Transverse colon (tissue), 4 donors: ENCODE measurements at regions not wholly inside any gene's neighbourhood (a gene's known extent, or its start where the extent isn't known, plus 50 kb on each side); places are given as distances from the start of the nearest gene placed in this dataset.
"Not testable (repeated sequence)": the region's sequence is repeated elsewhere in the genome, so short reads cannot be mapped to it uniquely, and the experiment has no call there.

Experiments
- DNase-seq: peaks from one replicate; pipeline ENCODE4 v3.0.0-alpha.2; 2019
- H3K27ac ChIP-seq, 4 donors: fragments of 200-600 bp; sonication (generic); 2 replicates each; pipeline ENCODE4 v1.5.1; 2016 to 2018; ENCODE audit warnings: inconsistent platforms in 4 of 4
- H3K27me3 ChIP-seq: fragments of 200-600 bp; sonication (generic); 2 replicates; pipeline ENCODE4 v1.5.1; 2017; ENCODE audit warnings: inconsistent platforms
- H3K36me3 ChIP-seq, 4 donors: fragments of 200-600 bp; sonication (generic); 2 replicates each; pipeline ENCODE4 v1.5.1; 2017 to 2019; ENCODE audit warnings: inconsistent platforms in 4 of 4
- H3K4me1 ChIP-seq, 4 donors: fragments of 200-600 bp; sonication (generic); 2 replicates each; pipeline ENCODE4 v1.5.1; 2017 to 2020; ENCODE audit warnings: inconsistent platforms in 4 of 4
- H3K4me3 ChIP-seq, 4 donors: fragments of 200-600 bp; sonication (generic); 1 replicate in 1 of 4; 2 replicates in 3 of 4; pipeline versions ENCODE4 v1.5.1 to v1.6.1; 2017 to 2019; ENCODE audit warnings: inconsistent platforms in 4 of 4
- H3K9me3 ChIP-seq, 2 donors: fragments of 200-600 bp; sonication (generic); 2 replicates each; pipeline ENCODE4 v1.5.1; 2017 to 2019; ENCODE audit warnings: inconsistent platforms in 2 of 2
- EP300 ChIP-seq: sonication (generic); formaldehyde crosslinking; IDR thresholded peaks from one replicate; pipeline ENCODE4 v1.6.1; 2017; ENCODE audit warnings: antibody characterized with exemption, low read depth
- POLR2A ChIP-seq: fragments of 450-650 bp; IDR thresholded peaks from one replicate; pipeline ENCODE4 v1.6.1; 2016; ENCODE audit warnings: antibody characterized with exemption, mild to moderate bottlenecking, moderate library complexity
- POLR2AphosphoS5 ChIP-seq, 3 donors: sonication (generic); formaldehyde crosslinking; IDR thresholded peaks; one replicate each; pipeline ENCODE4 v1.6.1; 2016; ENCODE audit warnings: antibody characterized with exemption in 3 of 3
- WGBS, 2 donors: methylation state at CpG; one replicate each; pipeline ENCODE4 v1.1.5; 2018; ENCODE audit warnings: low coverage in 1 of 2; 5-methylcytosine and 5-hydroxymethylcytosine counted together
- in situ Hi-C, 4 donors: fragments of 200-750 bp; cut with MboI; loops; one replicate each; pipeline versions ENCODE4 v1.15.0 to v1.15.1; 2017; ENCODE audit warnings: low sequenced_read_pairs in 3 of 4, low pct_ligation_motif_present in 1 of 4, low pct_unique_long_range_greater_than_20kb in 1 of 4
- intact Hi-C: fragments of 100-400 bp; cut with DNase I; formaldehyde crosslinking; loops from one replicate; pipeline ENCODE4 v1.15.1; 2023; ENCODE audit warnings: low total_unique reads
- TF ChIP-seq, protein P1 (sequence below), 5 experiments: fragments of 200-600 bp in 3 of 5; fragments of 450-650 bp in 2 of 5; sonication (generic) in 3 of 5; IDR thresholded peaks; 1 replicate in 2 of 5; 2 replicates in 3 of 5; pipeline ENCODE4 v1.5.1; 2016 to 2017; ENCODE audit warnings: antibody characterized with exemption in 5 of 5, inconsistent platforms in 3 of 5, mild to moderate bottlenecking in 2 of 5, moderate library complexity in 1 of 5

DNA sequence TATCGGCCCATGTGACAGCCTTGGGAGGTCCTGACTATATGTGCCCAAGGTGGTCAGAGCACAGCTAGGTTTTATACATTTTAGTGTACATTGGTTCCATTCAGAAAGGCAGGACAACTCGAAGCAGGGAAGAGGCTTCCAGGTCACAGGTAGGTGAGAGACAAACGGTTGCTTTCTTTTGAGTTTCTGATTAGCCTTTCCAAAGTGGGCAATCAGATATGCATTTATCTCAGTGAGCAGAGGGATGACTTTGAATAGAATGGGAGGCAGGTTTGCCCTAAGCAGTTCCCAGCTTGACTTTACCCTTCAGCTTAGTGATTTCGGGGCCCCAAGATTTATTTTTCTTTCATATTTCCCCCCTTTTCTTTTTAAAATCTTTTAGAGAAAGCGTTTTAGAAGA is 87.6 kb upstream of the PPP2R5C start:
- in situ Hi-C loops, result no loop called here
- Histone ChIP-seq H3K27ac (no peak overlapping the region), H3K27me3 (peaks cover 21% of the 10 kb centered on the region), H3K9me3 (peaks cover 7 to 15% of the 10 kb centered on the region in 2 donors), H3K4me3 (no peak overlapping the region), H3K36me3 (no peaks in the 10 kb centered on the region), H3K4me1 (no peaks in the 10 kb centered on the region)
- TF ChIP-seq POLR2AphosphoS5 (IDR thresholded peaks at IDR 0.05), result no peak
- TF ChIP-seq POLR2A, result no peak
- no peak for TF ChIP-seq EP300
- TF ChIP-seq, protein P1, sequence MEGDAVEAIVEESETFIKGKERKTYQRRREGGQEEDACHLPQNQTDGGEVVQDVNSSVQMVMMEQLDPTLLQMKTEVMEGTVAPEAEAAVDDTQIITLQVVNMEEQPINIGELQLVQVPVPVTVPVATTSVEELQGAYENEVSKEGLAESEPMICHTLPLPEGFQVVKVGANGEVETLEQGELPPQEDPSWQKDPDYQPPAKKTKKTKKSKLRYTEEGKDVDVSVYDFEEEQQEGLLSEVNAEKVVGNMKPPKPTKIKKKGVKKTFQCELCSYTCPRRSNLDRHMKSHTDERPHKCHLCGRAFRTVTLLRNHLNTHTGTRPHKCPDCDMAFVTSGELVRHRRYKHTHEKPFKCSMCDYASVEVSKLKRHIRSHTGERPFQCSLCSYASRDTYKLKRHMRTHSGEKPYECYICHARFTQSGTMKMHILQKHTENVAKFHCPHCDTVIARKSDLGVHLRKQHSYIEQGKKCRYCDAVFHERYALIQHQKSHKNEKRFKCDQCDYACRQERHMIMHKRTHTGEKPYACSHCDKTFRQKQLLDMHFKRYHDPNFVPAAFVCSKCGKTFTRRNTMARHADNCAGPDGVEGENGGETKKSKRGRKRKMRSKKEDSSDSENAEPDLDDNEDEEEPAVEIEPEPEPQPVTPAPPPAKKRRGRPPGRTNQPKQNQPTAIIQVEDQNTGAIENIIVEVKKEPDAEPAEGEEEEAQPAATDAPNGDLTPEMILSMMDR (IDR thresholded peaks at IDR 0.05), result no peak
- no peak for DNase-seq
- WGBS, 2 donors, result 69 to 70% methylated on average over 2 to 5 of the region's 5 CpGs
- intact Hi-C loops, result no loop called here

DNA sequence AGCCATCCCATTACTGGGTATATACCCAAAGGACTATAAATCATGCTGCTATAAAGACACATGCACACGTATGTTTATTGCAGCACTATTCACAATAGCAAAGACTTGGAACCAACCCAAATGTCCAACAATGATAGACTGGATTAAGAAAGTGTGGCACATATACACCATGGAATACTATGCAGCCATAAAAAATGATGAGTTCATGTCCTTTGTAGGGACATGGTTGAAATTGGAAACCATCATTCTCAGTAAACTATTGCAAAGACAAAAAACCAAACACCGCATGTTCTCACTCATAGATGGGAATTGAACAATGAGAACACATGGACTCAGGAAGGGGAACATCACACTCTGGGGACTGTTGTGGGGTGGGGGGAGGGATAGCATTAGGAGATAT is 85.7 kb upstream of the PPP2R5C start:
- H3K4me3 ChIP-seq, H3K36me3 ChIP-seq, in situ Hi-C loops, H3K27ac ChIP-seq, DNase-seq, H3K4me1 ChIP-seq, H3K9me3 ChIP-seq, intact Hi-C loops: not testable (repeated sequence)
- H3K27me3 ChIP-seq, result peaks cover 14% of the 10 kb centered on the region
- 61 to 90% methylated on average over 2 of the region's 2 CpGs for WGBS, 2 donors

DNA sequence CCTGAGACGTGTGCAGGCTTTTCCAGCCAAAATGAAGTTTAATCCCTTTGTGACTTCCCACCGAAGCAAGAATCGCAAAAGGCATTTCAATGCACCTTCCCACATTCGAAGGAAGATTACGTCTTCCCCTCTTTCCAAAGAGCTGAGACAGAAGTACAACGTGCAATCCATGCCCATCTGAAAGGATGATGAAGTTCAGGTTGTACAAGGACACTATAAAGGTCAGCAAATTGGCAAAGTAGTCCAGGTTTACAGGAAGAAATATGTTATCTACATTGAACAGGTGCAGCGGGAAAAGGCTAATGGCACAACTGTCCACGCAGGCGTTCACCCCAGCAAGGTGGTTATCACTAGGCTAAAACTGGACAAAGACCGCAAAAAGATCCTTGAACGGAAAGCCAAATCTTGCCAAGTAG is 83.6 kb upstream of the PPP2R5C start:
- H3K27me3 ChIP-seq, H3K36me3 ChIP-seq, in situ Hi-C loops, H3K4me3 ChIP-seq, DNase-seq, H3K4me1 ChIP-seq, H3K9me3 ChIP-seq, intact Hi-C loops, H3K27ac ChIP-seq: not testable (repeated sequence)
- WGBS, 2 donors, result 82 to 83% methylated on average over 5 to 11 of the region's 11 CpGs

DNA sequence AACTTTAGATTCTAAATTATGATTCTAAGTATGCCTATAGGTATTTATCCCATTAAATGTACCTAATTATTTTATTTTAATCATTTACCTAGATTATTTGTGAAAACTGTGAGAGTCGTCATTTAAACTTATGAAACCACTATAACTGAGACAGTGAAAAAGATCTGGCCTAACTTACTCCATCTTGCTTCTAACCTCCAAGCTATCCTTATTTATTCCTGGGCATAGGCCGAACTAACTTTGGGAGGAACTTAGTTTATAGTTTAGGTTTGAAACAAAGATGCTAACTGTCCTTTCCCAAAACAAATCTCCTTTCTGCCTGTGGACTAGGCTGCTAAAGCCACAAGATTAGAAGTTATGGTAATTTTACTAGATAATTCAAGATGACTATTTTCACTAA is 79.7 kb upstream of the PPP2R5C start:
- intact Hi-C loops, result no loop called here

DNA sequence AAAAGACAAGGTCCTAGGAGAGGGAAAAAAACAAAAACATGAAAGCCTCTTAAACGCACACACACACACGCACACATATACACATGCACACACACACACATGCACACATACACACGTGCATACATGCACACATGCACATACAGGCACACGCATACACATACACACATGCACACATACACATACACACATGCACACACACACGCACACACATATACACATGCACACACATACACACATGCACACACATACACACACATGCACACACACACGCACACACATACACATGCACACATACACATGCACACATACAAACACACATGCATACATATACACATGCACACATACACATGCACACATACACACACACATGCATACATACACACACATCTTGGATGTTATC is 78.1 kb upstream of the PPP2R5C start:
- no peak for TF ChIP-seq POLR2A
- TF ChIP-seq POLR2AphosphoS5 (IDR thresholded peaks at IDR 0.05), result no peak
- no peak for TF ChIP-seq EP300
- TF ChIP-seq, protein P1 (IDR thresholded peaks at IDR 0.05), result no peak
- DNase-seq, result no peak
- WGBS, 2 donors, result 80 to 81% methylated on average over 4 to 6 of the region's 6 CpGs
- no peak overlapping the region for H3K27ac ChIP-seq
- H3K4me1 ChIP-seq, result no peaks in the 10 kb centered on the region
- in situ Hi-C loops (no loop called here), intact Hi-C loops (no loop called here)
- H3K9me3 ChIP-seq, result no peaks in the 10 kb centered on the region
- H3K4me3 ChIP-seq, result no peak overlapping the region
- peaks cover 28% of the 10 kb centered on the region for H3K27me3 ChIP-seq
- H3K36me3 ChIP-seq, result no peaks in the 10 kb centered on the region

More for the DNA sequence above, 79.7 kb upstream of the PPP2R5C start:
- Histone ChIP-seq H3K4me1 (no peaks in the 10 kb centered on the region), H3K27me3 (peaks cover 28% of the 10 kb centered on the region), H3K9me3 (no peaks in the 10 kb centered on the region), H3K4me3 (no peak overlapping the region), H3K36me3 (no peaks in the 10 kb centered on the region), H3K27ac (no peak overlapping the region)
- 81 to 86% methylated on average over 2 of the region's 2 CpGs for WGBS, 2 donors
- TF ChIP-seq POLR2AphosphoS5 (IDR thresholded peaks at IDR 0.05) (no peak), EP300 (no peak), POLR2A (no peak)
- TF ChIP-seq, protein P1 (IDR thresholded peaks at IDR 0.05), result no peak
- DNase-seq, result no peak
- in situ Hi-C loops, result no loop called here
